ENCODE measurements at regions not wholly inside any gene's neighbourhood (a gene's known extent, or its start where the extent isn't known, plus 50 kb on each side); places are given as distances from the start of the nearest gene placed in this dataset.

- TF ChIP-seq, protein P1, sequence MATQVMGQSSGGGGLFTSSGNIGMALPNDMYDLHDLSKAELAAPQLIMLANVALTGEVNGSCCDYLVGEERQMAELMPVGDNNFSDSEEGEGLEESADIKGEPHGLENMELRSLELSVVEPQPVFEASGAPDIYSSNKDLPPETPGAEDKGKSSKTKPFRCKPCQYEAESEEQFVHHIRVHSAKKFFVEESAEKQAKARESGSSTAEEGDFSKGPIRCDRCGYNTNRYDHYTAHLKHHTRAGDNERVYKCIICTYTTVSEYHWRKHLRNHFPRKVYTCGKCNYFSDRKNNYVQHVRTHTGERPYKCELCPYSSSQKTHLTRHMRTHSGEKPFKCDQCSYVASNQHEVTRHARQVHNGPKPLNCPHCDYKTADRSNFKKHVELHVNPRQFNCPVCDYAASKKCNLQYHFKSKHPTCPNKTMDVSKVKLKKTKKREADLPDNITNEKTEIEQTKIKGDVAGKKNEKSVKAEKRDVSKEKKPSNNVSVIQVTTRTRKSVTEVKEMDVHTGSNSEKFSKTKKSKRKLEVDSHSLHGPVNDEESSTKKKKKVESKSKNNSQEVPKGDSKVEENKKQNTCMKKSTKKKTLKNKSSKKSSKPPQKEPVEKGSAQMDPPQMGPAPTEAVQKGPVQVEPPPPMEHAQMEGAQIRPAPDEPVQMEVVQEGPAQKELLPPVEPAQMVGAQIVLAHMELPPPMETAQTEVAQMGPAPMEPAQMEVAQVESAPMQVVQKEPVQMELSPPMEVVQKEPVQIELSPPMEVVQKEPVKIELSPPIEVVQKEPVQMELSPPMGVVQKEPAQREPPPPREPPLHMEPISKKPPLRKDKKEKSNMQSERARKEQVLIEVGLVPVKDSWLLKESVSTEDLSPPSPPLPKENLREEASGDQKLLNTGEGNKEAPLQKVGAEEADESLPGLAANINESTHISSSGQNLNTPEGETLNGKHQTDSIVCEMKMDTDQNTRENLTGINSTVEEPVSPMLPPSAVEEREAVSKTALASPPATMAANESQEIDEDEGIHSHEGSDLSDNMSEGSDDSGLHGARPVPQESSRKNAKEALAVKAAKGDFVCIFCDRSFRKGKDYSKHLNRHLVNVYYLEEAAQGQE (IDR thresholded peaks at IDR 0.05; ENCODE audit: insufficient read depth in 1 of 2, low read depth in 2 of 2, low read length in 2 of 2), result no peak
Observed at GRCh38 chr6:14540810-14541540, 423.4 kb downstream of the CD83 start.

DNA sequence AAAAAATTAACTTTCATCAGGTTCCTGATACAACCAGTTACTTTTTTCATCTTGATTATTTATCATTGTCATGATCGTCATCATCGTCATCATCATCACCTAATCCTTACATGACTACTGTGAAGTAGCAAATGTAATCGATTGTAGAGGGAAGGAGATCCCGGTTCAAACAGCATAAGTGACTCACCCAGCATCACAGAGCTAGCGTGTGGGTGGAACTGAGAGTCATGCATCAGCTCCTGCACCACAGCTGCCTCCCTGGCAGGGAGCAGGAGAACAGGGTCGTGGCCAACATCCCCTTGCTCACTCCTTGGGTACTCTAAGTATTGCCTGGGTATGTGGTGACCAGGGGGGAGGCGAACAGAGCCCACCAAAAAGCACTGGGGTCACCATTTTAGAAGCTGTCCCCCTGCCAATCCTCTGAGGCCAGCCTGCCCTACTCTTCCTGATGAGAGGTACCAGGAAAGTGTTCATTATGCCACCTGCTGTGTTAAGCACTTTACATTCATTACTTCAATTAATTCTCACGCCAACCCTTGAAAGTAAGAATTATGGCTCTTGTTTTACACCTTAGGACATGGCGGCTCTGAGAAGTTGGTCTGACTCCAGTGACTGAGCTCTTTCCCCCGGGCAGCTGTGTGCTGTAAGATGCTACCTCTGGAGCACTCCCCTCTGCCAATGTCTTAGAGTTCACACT is 425.2 kb downstream of the CD83 start:
- TF ChIP-seq, protein P1 (IDR thresholded peaks at IDR 0.05; ENCODE audit: insufficient read depth in 1 of 2, low read depth in 2 of 2, low read length in 2 of 2), result no peak
- no peak for TF ChIP-seq POLR2AphosphoS5 (IDR thresholded peaks at IDR 0.05; ENCODE audit: low read depth, low read length)
- TF ChIP-seq TAF1 (IDR thresholded peaks at IDR 0.05; ENCODE audit: borderline replicate concordance, insufficient read depth, low read length), result no peak
- no peak for TF ChIP-seq FOXP2 (optimal IDR thresholded peaks at IDR 0.05; ENCODE audit: borderline replicate concordance, extremely low read depth, extremely low read length, insufficient read depth)
- no peak for TF ChIP-seq SIN3A (IDR thresholded peaks at IDR 0.05; ENCODE audit: borderline replicate concordance, insufficient read depth, low read length)

- TF ChIP-seq, protein P1 (IDR thresholded peaks at IDR 0.05; ENCODE audit: insufficient read depth in 1 of 2, low read depth in 2 of 2, low read length in 2 of 2), result no peak
- TF ChIP-seq POLR2AphosphoS5 (IDR thresholded peaks at IDR 0.05; ENCODE audit: low read depth, low read length) (no peak), FOXP2 (optimal IDR thresholded peaks at IDR 0.05; ENCODE audit: borderline replicate concordance, extremely low read depth, extremely low read length, insufficient read depth) (no peak), TAF1 (IDR thresholded peaks at IDR 0.05; ENCODE audit: borderline replicate concordance, insufficient read depth, low read length) (no peak), SIN3A (IDR thresholded peaks at IDR 0.05; ENCODE audit: borderline replicate concordance, insufficient read depth, low read length) (no peak)
Observed at GRCh38 chr6:14543971-14544585, 426.5 kb downstream of the CD83 start.

GRCh38 chr6:14544666-14545065 is 427.1 kb downstream of the CD83 start:
- TF ChIP-seq, protein P1 (IDR thresholded peaks at IDR 0.05; ENCODE audit: insufficient read depth in 1 of 2, low read depth in 2 of 2, low read length in 2 of 2), result no peak
- TF ChIP-seq POLR2AphosphoS5 (IDR thresholded peaks at IDR 0.05; ENCODE audit: low read depth, low read length), result no peak
- no peak for TF ChIP-seq SIN3A (IDR thresholded peaks at IDR 0.05; ENCODE audit: borderline replicate concordance, insufficient read depth, low read length)
- no peak for TF ChIP-seq TAF1 (IDR thresholded peaks at IDR 0.05; ENCODE audit: borderline replicate concordance, insufficient read depth, low read length)
- TF ChIP-seq FOXP2 (optimal IDR thresholded peaks at IDR 0.05; ENCODE audit: borderline replicate concordance, extremely low read depth, extremely low read length, insufficient read depth), result no peak
